Smooth muscle cell (in vitro differentiated cells): ENCODE measurements at regions not wholly inside any gene's neighbourhood (a gene's known extent, or its start where the extent isn't known, plus 50 kb on each side); places are given as distances from the start of the nearest gene placed in this dataset.

ENCODE experiments used
- DNase-seq: peaks from one replicate; lab custom pipeline; 2025; ENCODE audit not compliant: unreplicated experiment; lab: John Stamatoyannopoulos, UW
- H2AFZ ChIP-seq: fragments of 200-600 bp; sonication (generic); 2 replicates; pipeline ENCODE4 v1.6.0; 2016; ENCODE audit warnings: antibody characterized with exemption, low read depth, mild to moderate bottlenecking
- H3F3A ChIP-seq: fragments of 200-600 bp; sonication (generic); 2 replicates; pipeline ENCODE4 v1.6.0; 2017; ENCODE audit warnings: antibody characterized with exemption, low read depth
- H3K27ac ChIP-seq: fragments of 200-600 bp; sonication (generic); 2 replicates; pipeline ENCODE4 v1.5.1; 2016; ENCODE audit warnings: low read depth, mild to moderate bottlenecking
- H3K27me3 ChIP-seq: fragments of 200-600 bp; sonication (generic); 2 replicates; pipeline ENCODE4 v1.6.1; 2016; ENCODE audit warnings: low read depth, mild to moderate bottlenecking
- H3K36me3 ChIP-seq: fragments of 200-600 bp; sonication (generic); 2 replicates; pipeline ENCODE4 v1.5.1; 2016; ENCODE audit warnings: low read depth
- H3K4me1 ChIP-seq: fragments of 200-600 bp; sonication (generic); 2 replicates; pipeline ENCODE4 v1.5.1; 2016; ENCODE audit warnings: low read depth
- H3K4me2 ChIP-seq: fragments of 200-600 bp; sonication (generic); 2 replicates; pipeline ENCODE4 v1.6.0; 2016; ENCODE audit warnings: mild to moderate bottlenecking
- H3K4me3 ChIP-seq: fragments of 200-600 bp; sonication (generic); 2 replicates; pipeline ENCODE4 v1.5.1; 2016; ENCODE audit warnings: mild to moderate bottlenecking
- H3K79me2 ChIP-seq: fragments of 200-600 bp; sonication (generic); 2 replicates; pipeline ENCODE4 v1.6.0; 2016; ENCODE audit warnings: low read depth, mild to moderate bottlenecking
- H3K9ac ChIP-seq: fragments of 200-600 bp; sonication (generic); 2 replicates; pipeline ENCODE4 v1.6.0; 2016; ENCODE audit warnings: low read depth
- H3K9me3 ChIP-seq: fragments of 200-600 bp; sonication (generic); replicated peaks from 2 replicates; pipeline ENCODE4 v1.5.1; 2016; ENCODE audit warnings: low read depth
- H4K20me1 ChIP-seq: fragments of 200-600 bp; sonication (generic); 2 replicates; pipeline ENCODE4 v1.6.0; 2016; ENCODE audit warnings: low read depth
- CTCF ChIP-seq: fragments of 200-600 bp; sonication (generic); IDR thresholded peaks from 2 replicates; pipeline ENCODE4 v1.5.1; 2017; ENCODE audit warnings: borderline replicate concordance, mild to moderate bottlenecking, antibody characterized with exemption; ENCODE audit not compliant: insufficient read depth, poor library complexity, severe bottlenecking
- WGBS: methylation state at CpG from one replicate; pipeline ENCODE4 v1.1.7; 2016; ENCODE audit warnings: low lambda C conversion rate; 5-methylcytosine and 5-hydroxymethylcytosine counted together

GRCh38 chr3:76724075-76724474 is 315.8 kb upstream of the ROBO2 start:
- no peak for TF ChIP-seq CTCF
- H4K20me1 ChIP-seq, result no peaks in the 10 kb centered on the region
- no peak for DNase-seq
- no peaks in the 10 kb centered on the region for H3K27me3 ChIP-seq
- no peak overlapping the region for H2AFZ ChIP-seq
- H3K79me2 ChIP-seq, result no peaks in the 10 kb centered on the region
- no peak overlapping the region for H3K4me2 ChIP-seq
- no peaks in the 10 kb centered on the region for H3K4me1 ChIP-seq
- no peak overlapping the region for H3K4me3 ChIP-seq
- no peak overlapping the region for H3K9ac ChIP-seq
- H3K9me3 ChIP-seq, result no peaks in the 10 kb centered on the region
- no peaks in the 10 kb centered on the region for H3K36me3 ChIP-seq
- WGBS, result 92% methylated on average over 1 of the region's 1 CpG
- no peak overlapping the region for H3K27ac ChIP-seq
- H3F3A ChIP-seq, result no peaks in the 10 kb centered on the region

GRCh38 chr3:76724706-76725105 is 315.2 kb upstream of the ROBO2 start:
- no peak for TF ChIP-seq CTCF
- no peak overlapping the region for H3K9ac ChIP-seq
- H3K4me3 ChIP-seq, result no peak overlapping the region
- no peak overlapping the region for H3K4me2 ChIP-seq
- H3K79me2 ChIP-seq, result no peaks in the 10 kb centered on the region
- H3K36me3 ChIP-seq, result no peaks in the 10 kb centered on the region
- H3K27me3 ChIP-seq, result no peaks in the 10 kb centered on the region
- 51% methylated on average over 4 of the region's 4 CpGs for WGBS
- no peaks in the 10 kb centered on the region for H3K4me1 ChIP-seq
- no peaks in the 10 kb centered on the region for H3K9me3 ChIP-seq
- H2AFZ ChIP-seq, result no peak overlapping the region
- no peak overlapping the region for H3K27ac ChIP-seq
- H4K20me1 ChIP-seq, result no peaks in the 10 kb centered on the region
- no peaks in the 10 kb centered on the region for H3F3A ChIP-seq
- DNase-seq, result no peak

- WGBS, result 87% methylated on average over 5 of the region's 5 CpGs
- TF ChIP-seq CTCF, result no peak
- no peak overlapping the region for H3K4me3 ChIP-seq
These were observed 313.9 kb upstream of the ROBO2 start for GRCh38 chr3:76726034-76726433.

GRCh38 chr3:76728426-76728825 is 311.5 kb upstream of the ROBO2 start:
- Histone ChIP-seq H3K79me2 (no peaks in the 10 kb centered on the region), H2AFZ (no peak overlapping the region), H3F3A (no peaks in the 10 kb centered on the region), H3K27me3 (no peaks in the 10 kb centered on the region), H3K36me3 (no peaks in the 10 kb centered on the region), H3K4me1 (no peaks in the 10 kb centered on the region), H3K4me3 (no peak overlapping the region), H3K27ac (no peak overlapping the region), H4K20me1 (no peaks in the 10 kb centered on the region), H3K9me3 (no peaks in the 10 kb centered on the region), H3K4me2 (no peak overlapping the region), H3K9ac (no peak overlapping the region)
- WGBS, result 97% methylated on average over 4 of the region's 4 CpGs
- no peak for DNase-seq
- TF ChIP-seq CTCF, result no peak

More at GRCh38 chr3:76726034-76726433, 313.9 kb upstream of the ROBO2 start:
- H3K9ac ChIP-seq, result no peak overlapping the region
- H3K36me3 ChIP-seq, result no peaks in the 10 kb centered on the region
- H3F3A ChIP-seq, result no peaks in the 10 kb centered on the region
- no peaks in the 10 kb centered on the region for H3K79me2 ChIP-seq
- no peak overlapping the region for H2AFZ ChIP-seq
- H3K27ac ChIP-seq, result no peak overlapping the region
- no peaks in the 10 kb centered on the region for H4K20me1 ChIP-seq
- no peaks in the 10 kb centered on the region for H3K27me3 ChIP-seq
- H3K4me1 ChIP-seq, result no peaks in the 10 kb centered on the region
- no peak for DNase-seq
- H3K9me3 ChIP-seq, result no peaks in the 10 kb centered on the region
- H3K4me2 ChIP-seq, result no peak overlapping the region
